ENCODE measurements at regions not wholly inside any gene's neighbourhood (a gene's known extent, or its start where the extent isn't known, plus 50 kb on each side); places are given as distances from the start of the nearest gene placed in this dataset.

- TF ChIP-seq CTCF (IDR thresholded peaks at IDR 0.05 in 4 of 5, conservative IDR thresholded peaks at IDR 0.05 in 1 of 5), result no peak
- TF ChIP-seq POLR2A (IDR thresholded peaks at IDR 0.05), result no peak
Measured at GRCh38 chr4:32697281-32697814, 1977.2 kb downstream of the PCDH7 start.
